H1 (cell line): ENCODE measurements at regions not wholly inside any gene's neighbourhood (a gene's known extent, or its start where the extent isn't known, plus 50 kb on each side); places are given as distances from the start of the nearest gene placed in this dataset.

Experiments used
- CTCF ChIA-PET: fragments of 300-600 bp; sonication (Branson Sonifier 250); formaldehyde crosslinking; loops from one replicate; lab custom pipeline; 2021; ENCODE audit not compliant: partially characterized antibody; lab: Charles Lee
- POLR2A ChIA-PET: fragments of 300-600 bp; sonication (Branson Sonifier 250); formaldehyde crosslinking; loops from one replicate; lab custom pipeline; 2021; ENCODE audit warnings: inconsistent platforms; ENCODE audit not compliant: partially characterized antibody; lab: Charles Lee
- DNase-seq, 2 experiments: peaks; one replicate each; pipeline versions ENCODE4 v3.0.0 to v3.0.0-alpha.2; 2010 to 2022; ENCODE audit warnings: low spot score in 2 of 2, low read depth in 1 of 2, mixed read lengths in 1 of 2
- FAIRE-seq: peaks from 2 replicates; lab custom pipeline; 2011; peaks lifted over from hg19 to GRCh38; lab: Jason Lieb, UNC
- H2AFZ ChIP-seq: 2 replicates; pipeline ENCODE4 v1.8.1; 2012; ENCODE audit warnings: low read length, inconsistent platforms
- H2AK5ac ChIP-seq: 2 replicates; pipeline ENCODE4 v1.6.1; 2013; ENCODE audit warnings: low read depth, low read length
- H2BK120ac ChIP-seq: replicated peaks from 2 replicates; pipeline ENCODE3; 2013; ENCODE audit warnings: low read depth, low read length, inconsistent platforms
- H2BK12ac ChIP-seq: 2 replicates; pipeline ENCODE4 v1.6.1; 2013; ENCODE audit warnings: low read depth, low read length
- H2BK15ac ChIP-seq: 2 replicates; pipeline ENCODE4 v1.6.1; 2013; ENCODE audit warnings: low read length
- H2BK20ac ChIP-seq: 2 replicates; pipeline ENCODE4 v1.6.1; 2013; ENCODE audit warnings: low read length
- H2BK5ac ChIP-seq: 2 replicates; pipeline ENCODE4 v1.6.1; 2013; ENCODE audit warnings: low read depth, low read length
- H3K14ac ChIP-seq: 2 replicates; pipeline ENCODE4 v1.6.1; 2013; ENCODE audit warnings: inconsistent platforms; ENCODE audit not compliant: insufficient read length
- H3K18ac ChIP-seq: 2 replicates; pipeline ENCODE4 v1.6.1; 2013; ENCODE audit warnings: low read length; ENCODE audit errors: extremely low read depth
- H3K23ac ChIP-seq: 2 replicates; pipeline ENCODE4 v1.6.1; 2013; ENCODE audit warnings: inconsistent platforms; ENCODE audit not compliant: insufficient read length
- H3K23me2 ChIP-seq: 2 replicates; pipeline ENCODE4 v1.6.1; 2013; ENCODE audit warnings: low read depth, low read length
- H3K27ac ChIP-seq: 2 replicates; pipeline ENCODE4 v1.6.1; 2011; ENCODE audit warnings: low read depth, low read length, inconsistent platforms
- H3K27me3 ChIP-seq, 4 experiments: replicated peaks in 1 of 4; 1 replicate in 1 of 4; 2 replicates in 3 of 4; pipeline versions ENCODE4 v1.6.1 to v1.8.1; 2011 to 2013; ENCODE audit warnings: low read length in 3 of 4, mild to moderate bottlenecking in 3 of 4, inconsistent platforms in 2 of 4, mixed read lengths in 2 of 4, moderate library complexity in 1 of 4; ENCODE audit not compliant: control insufficient read depth in 3 of 4, insufficient read depth in 3 of 4; ENCODE audit errors: extremely low read depth in 1 of 4
- H3K36me3 ChIP-seq, 4 experiments: 2 replicates each; pipeline versions ENCODE4 v1.6.1 to v1.8.1; 2011 to 2013; ENCODE audit warnings: mild to moderate bottlenecking in 4 of 4, low read length in 3 of 4, moderate library complexity in 2 of 4, control low read depth in 1 of 4, inconsistent platforms in 1 of 4; ENCODE audit not compliant: insufficient read depth in 4 of 4, control insufficient read depth in 2 of 4
- H3K4ac ChIP-seq: replicated peaks from 2 replicates; pipeline ENCODE3; 2013; ENCODE audit warnings: low read length, low read depth, mixed read lengths, inconsistent platforms; ENCODE audit not compliant: insufficient read length
- H3K4me1 ChIP-seq, 4 experiments: replicated peaks in 1 of 4; 1 replicate in 1 of 4; 2 replicates in 3 of 4; pipeline versions ENCODE4 v1.6.1 to v1.8.1; 2011 to 2013; ENCODE audit warnings: low read length in 3 of 4, inconsistent platforms in 2 of 4, mixed read lengths in 1 of 4; ENCODE audit not compliant: insufficient read depth in 4 of 4, control insufficient read depth in 3 of 4
- H3K4me2 ChIP-seq, 2 experiments: 2 replicates each; pipeline versions ENCODE4 v1.6.1 to v1.8.1; 2011 to 2013; ENCODE audit warnings: low read depth in 2 of 2, low read length in 2 of 2, control low read depth in 1 of 2, inconsistent platforms in 1 of 2, mild to moderate bottlenecking in 1 of 2; ENCODE audit not compliant: insufficient read depth in 1 of 2
- H3K4me3 ChIP-seq, 4 experiments: fragments of 200-600, 300-600 bp in 1 of 4; sonication (generic), shearing (Covaris generic), sonication (Bioruptor Twin) in 1 of 4; 2 replicates each; pipeline versions ENCODE4 v1.5.1 to v1.8.1; 2011 to 2016; ENCODE audit warnings: low read length in 4 of 4, low read depth in 3 of 4, control low read depth in 2 of 4, inconsistent platforms in 2 of 4, mild to moderate bottlenecking in 2 of 4, mixed read lengths in 1 of 4, moderate library complexity in 1 of 4; ENCODE audit not compliant: insufficient read depth in 2 of 4; ENCODE audit errors: extremely low read depth in 1 of 4
- H3K56ac ChIP-seq: replicated peaks from 2 replicates; pipeline ENCODE3; 2013; ENCODE audit warnings: low read depth, mild to moderate bottlenecking, mixed read lengths, low read length, inconsistent platforms; ENCODE audit not compliant: insufficient read length
- H3K79me1 ChIP-seq: 2 replicates; pipeline ENCODE4 v1.6.1; 2013; ENCODE audit warnings: low read depth, low read length, control low read depth
- H3K79me2 ChIP-seq, 2 experiments: 2 replicates each; pipeline versions ENCODE4 v1.6.1 to v1.8.1; 2012 to 2013; ENCODE audit warnings: low read length in 2 of 2, mild to moderate bottlenecking in 2 of 2, inconsistent platforms in 1 of 2; ENCODE audit not compliant: insufficient read depth in 2 of 2, control insufficient read depth in 1 of 2
- H3K9ac ChIP-seq, 4 experiments: replicated peaks in 1 of 4; 1 replicate in 1 of 4; 2 replicates in 3 of 4; pipeline versions ENCODE4 v1.6.1 to v1.8.1; 2011 to 2013; ENCODE audit warnings: low read depth in 3 of 4, low read length in 3 of 4, control low read depth in 2 of 4, mild to moderate bottlenecking in 2 of 4, moderate library complexity in 2 of 4, inconsistent platforms in 1 of 4; ENCODE audit errors: extremely low read depth in 1 of 4
- H3K9me3 ChIP-seq, 2 experiments: 2 replicates each; pipeline versions ENCODE4 v1.6.1 to v1.8.1; 2012 to 2013; ENCODE audit warnings: mild to moderate bottlenecking in 2 of 2, moderate library complexity in 2 of 2, control low read depth in 1 of 2, inconsistent platforms in 1 of 2, low read depth in 1 of 2, low read length in 1 of 2, mixed read lengths in 1 of 2; ENCODE audit not compliant: insufficient read depth in 2 of 2
- H4K20me1 ChIP-seq, 2 experiments: replicated peaks in 1 of 2; 2 replicates each; pipeline versions ENCODE3 to v1.8.1; 2011 to 2013; ENCODE audit warnings: inconsistent platforms in 2 of 2, low read length in 2 of 2, mild to moderate bottlenecking in 1 of 2; ENCODE audit not compliant: insufficient read depth in 2 of 2, control insufficient read depth in 1 of 2
- H4K5ac ChIP-seq: 2 replicates; pipeline ENCODE4 v1.6.1; 2013; ENCODE audit warnings: low read length, low read depth, mixed read lengths, inconsistent platforms; ENCODE audit not compliant: insufficient read length
- H4K8ac ChIP-seq: 2 replicates; pipeline ENCODE4 v1.8.0; 2013; ENCODE audit warnings: mild to moderate bottlenecking, moderate library complexity, low read length, inconsistent platforms; ENCODE audit not compliant: insufficient read depth; ENCODE audit errors: extremely low read depth
- H4K91ac ChIP-seq: replicated peaks from 2 replicates; pipeline ENCODE3; 2013; ENCODE audit warnings: low read length, mixed read lengths, inconsistent platforms; ENCODE audit not compliant: insufficient read length
- YY1 ChIP-seq: IDR thresholded peaks from 2 replicates; pipeline ENCODE4 v1.6.1; 2011; ENCODE audit warnings: low read depth, mild to moderate bottlenecking, low read length
- WGBS, 2 experiments: shearing (Covaris generic) in 1 of 2; methylation state at CpG; one replicate each; pipeline versions ENCODE4 v1.1.6 to v1.1.7; 2013 to 2015; ENCODE audit warnings: low lambda C conversion rate in 2 of 2, mixed read lengths in 2 of 2, inconsistent platforms in 1 of 2, low coverage in 1 of 2, missing lambda C conversion rate in 1 of 2; ENCODE audit not compliant: insufficient replicate concordance in 2 of 2, insufficient coverage in 1 of 2, insufficient read length in 1 of 2; ENCODE audit errors: extremely low coverage in 1 of 2, missing lambda C conversion rate in 1 of 2; 5-methylcytosine and 5-hydroxymethylcytosine counted together

GRCh38 chr18:22290004-22290403 lies 120.6 kb downstream of the GATA6 start:
- H3K79me1 ChIP-seq: no peaks in the 10 kb centered on the region
- H3K79me2 ChIP-seq: no peaks in the 10 kb centered on the region
- no peak overlapping the region for H2AFZ ChIP-seq
- H3K23me2 ChIP-seq: no peaks in the 10 kb centered on the region
- 88% methylated on average over 1 of the region's 1 CpG; no CpG with 5 or more reads in 1 of the 2 experiments for WGBS, 2 experiments
- H2BK12ac ChIP-seq: no peak overlapping the region
- H4K8ac ChIP-seq: no peak overlapping the region
- H3K9me3 ChIP-seq: no peaks in the 10 kb centered on the region
- H3K18ac ChIP-seq: no peak overlapping the region
- no peaks in the 10 kb centered on the region for H3K27me3 ChIP-seq
- H3K9ac ChIP-seq: no peak overlapping the region
- H3K36me3 ChIP-seq: no peaks in the 10 kb centered on the region
- no peaks in the 10 kb centered on the region for H4K20me1 ChIP-seq
- H3K27ac ChIP-seq: no peak overlapping the region
- no peak overlapping the region for H3K23ac ChIP-seq
- no peak overlapping the region for H2BK5ac ChIP-seq
- no peak overlapping the region for H3K56ac ChIP-seq
- no peak overlapping the region for H2BK15ac ChIP-seq
- no peak overlapping the region for H3K4me3 ChIP-seq
- H2BK120ac ChIP-seq: no peak overlapping the region
- H3K14ac ChIP-seq: no peak overlapping the region
- FAIRE-seq: no peak
- no peak overlapping the region for H4K91ac ChIP-seq
- no peak for DNase-seq
- no peak overlapping the region for H4K5ac ChIP-seq
- no peak overlapping the region for H2BK20ac ChIP-seq
- no peak overlapping the region for H2AK5ac ChIP-seq
- ChIA-PET CTCF (interaction anchor here (0.9 kb wide), 1 partner anchor 38 kb away, joined by 4 read pairs; no protein-coding TSS in a partner anchor), POLR2A (interaction anchor here (0.6 kb wide), 1 partner anchor 96 kb away, joined by 6 read pairs; no protein-coding TSS in a partner anchor)
- no peak overlapping the region for H3K4ac ChIP-seq
- H3K4me2 ChIP-seq: no peak overlapping the region
- H3K4me1 ChIP-seq: no peaks in the 10 kb centered on the region
- no peak for TF ChIP-seq YY1
